Choroid plexus epithelial cell (primary cell): ENCODE measurements at regions not wholly inside any gene's neighbourhood (a gene's known extent, or its start where the extent isn't known, plus 50 kb on each side); places are given as distances from the start of the nearest gene placed in this dataset.
A peak's percentile ranks its signal among the peaks of the same experiment; 100 is the strongest.

Experiments
- DNase-seq: peaks from one replicate; pipeline ENCODE4 v3.0.0-alpha.2; 2010; ENCODE audit warnings: low read depth
- H3K4me3 ChIP-seq: 2 replicates; pipeline ENCODE4 v1.5.1; 2011; ENCODE audit warnings: low read depth, mild to moderate bottlenecking, control low read depth, low read length, moderate library complexity
- TF ChIP-seq, protein P1 (sequence below): conservative IDR thresholded peaks from 2 replicates; pipeline ENCODE4 v1.5.1; 2011; ENCODE audit warnings: low read depth, mild to moderate bottlenecking, control low read depth, inconsistent platforms, low read length, moderate library complexity

DNA sequence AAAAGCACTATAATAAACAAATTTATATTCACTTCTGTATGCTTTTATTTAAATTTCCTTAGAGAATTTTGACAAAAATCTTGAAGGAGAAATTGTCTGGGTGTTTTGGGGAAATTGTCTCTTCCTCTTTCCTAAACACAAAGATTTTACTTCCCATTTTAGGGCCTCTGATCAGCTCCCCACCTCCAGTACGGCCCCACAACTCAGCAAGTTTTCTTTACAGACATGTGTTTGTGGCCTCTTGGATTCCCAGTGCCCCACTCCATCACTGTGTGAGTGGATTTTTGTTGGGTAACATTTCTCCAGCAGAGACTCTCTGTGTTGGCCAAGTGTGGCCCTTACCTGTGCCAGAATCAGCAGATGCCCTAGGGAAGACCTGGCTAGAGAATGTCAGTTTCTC lies 182.8 kb upstream of the CDC14C start:
- TF ChIP-seq, protein P1, sequence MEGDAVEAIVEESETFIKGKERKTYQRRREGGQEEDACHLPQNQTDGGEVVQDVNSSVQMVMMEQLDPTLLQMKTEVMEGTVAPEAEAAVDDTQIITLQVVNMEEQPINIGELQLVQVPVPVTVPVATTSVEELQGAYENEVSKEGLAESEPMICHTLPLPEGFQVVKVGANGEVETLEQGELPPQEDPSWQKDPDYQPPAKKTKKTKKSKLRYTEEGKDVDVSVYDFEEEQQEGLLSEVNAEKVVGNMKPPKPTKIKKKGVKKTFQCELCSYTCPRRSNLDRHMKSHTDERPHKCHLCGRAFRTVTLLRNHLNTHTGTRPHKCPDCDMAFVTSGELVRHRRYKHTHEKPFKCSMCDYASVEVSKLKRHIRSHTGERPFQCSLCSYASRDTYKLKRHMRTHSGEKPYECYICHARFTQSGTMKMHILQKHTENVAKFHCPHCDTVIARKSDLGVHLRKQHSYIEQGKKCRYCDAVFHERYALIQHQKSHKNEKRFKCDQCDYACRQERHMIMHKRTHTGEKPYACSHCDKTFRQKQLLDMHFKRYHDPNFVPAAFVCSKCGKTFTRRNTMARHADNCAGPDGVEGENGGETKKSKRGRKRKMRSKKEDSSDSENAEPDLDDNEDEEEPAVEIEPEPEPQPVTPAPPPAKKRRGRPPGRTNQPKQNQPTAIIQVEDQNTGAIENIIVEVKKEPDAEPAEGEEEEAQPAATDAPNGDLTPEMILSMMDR = no peak
- no peak overlapping the region for H3K4me3 ChIP-seq
- DNase-seq = no peak

DNA sequence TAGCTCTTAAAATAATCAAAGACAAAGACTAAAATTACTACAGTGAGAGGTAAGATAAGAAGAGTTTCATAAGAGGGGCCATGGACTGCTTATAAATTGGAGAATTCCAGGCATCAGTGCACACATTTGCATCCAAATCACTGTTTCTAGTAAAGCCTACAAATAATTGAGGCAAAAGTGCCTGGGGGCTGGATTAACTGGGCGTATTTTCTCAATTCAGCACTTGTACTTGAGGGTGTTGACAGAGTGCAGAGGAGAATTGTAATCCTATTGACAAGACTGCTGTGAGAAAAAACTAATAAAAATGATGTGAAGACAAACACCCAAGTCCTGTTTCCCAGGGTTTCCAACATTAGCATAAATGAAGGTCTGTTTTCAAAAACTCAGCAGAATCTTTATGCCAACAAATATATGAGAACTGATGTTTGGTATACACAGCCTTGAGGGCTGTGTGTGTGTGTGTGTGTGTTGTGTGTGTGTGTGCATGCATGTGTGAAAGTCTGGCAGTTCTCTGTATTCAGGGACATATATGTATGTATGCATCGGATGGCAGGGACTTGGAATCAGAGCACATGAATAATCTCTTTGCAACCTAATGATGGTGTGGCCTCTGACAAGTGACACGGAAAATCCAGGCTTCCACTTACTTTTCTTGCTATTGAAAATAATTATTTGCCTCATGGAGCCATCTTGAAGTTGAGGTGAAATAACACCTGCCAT lies 182.1 kb upstream of the CDC14C start:
- no peak overlapping the region for H3K4me3 ChIP-seq
- TF ChIP-seq, protein P1 = no peak
- DNase-seq = no peak

GRCh38 chr7:48748081-48748833 lies 176.1 kb upstream of the CDC14C start:
- no peak overlapping the region for H3K4me3 ChIP-seq
- TF ChIP-seq, protein P1 = no peak
- no peak for DNase-seq

DNA sequence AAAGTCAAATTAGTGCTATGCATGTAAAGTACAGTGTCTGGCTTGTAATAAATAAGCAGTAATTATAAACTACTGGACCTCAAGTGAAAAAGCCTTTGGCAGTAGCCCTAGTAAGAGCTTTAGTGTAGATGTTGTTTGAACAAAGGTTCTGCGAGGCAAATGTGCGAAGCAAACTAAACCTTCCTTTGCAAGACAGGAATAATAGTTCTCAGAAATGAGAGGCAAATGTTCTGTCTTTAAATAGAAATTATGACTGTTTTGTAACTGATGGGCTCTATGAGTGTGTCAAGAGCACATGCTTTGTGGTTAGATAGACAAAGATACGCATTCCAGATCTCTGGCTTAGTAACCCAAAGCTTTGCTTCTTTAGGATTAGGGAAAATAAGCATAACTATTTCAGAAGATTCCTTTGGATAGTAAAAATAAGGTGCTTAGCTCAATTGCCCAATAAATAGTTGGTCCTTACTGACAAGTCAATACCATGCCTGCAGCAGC lies 169.2 kb upstream of the CDC14C start:
- H3K4me3 ChIP-seq = no peak overlapping the region
- TF ChIP-seq, protein P1 = no peak
- no peak for DNase-seq

- TF ChIP-seq, protein P1 = no peak
- no peak for DNase-seq
- H3K4me3 ChIP-seq = no peak overlapping the region
These were observed 164.8 kb upstream of the CDC14C start for GRCh38 chr7:48759431-48760080.

GRCh38 chr7:48760528-48761265 lies 163.7 kb upstream of the CDC14C start:
- no peak overlapping the region for H3K4me3 ChIP-seq

More at GRCh38 chr7:48760528-48761265, 163.7 kb upstream of the CDC14C start:
- TF ChIP-seq, protein P1 = no peak
- peak; percentile 18 for DNase-seq
